OCI-LY3 (cell line): ENCODE measurements at regions not wholly inside any gene's neighbourhood (a gene's known extent, or its start where the extent isn't known, plus 50 kb on each side); places are given as distances from the start of the nearest gene placed in this dataset.

Source experiments
- H2AFZ ChIP-seq: fragments of 200-600, 300-600 bp; shearing (Covaris generic); 2 replicates; pipeline ENCODE4 v1.6.0; 2014; ENCODE audit warnings: antibody characterized with exemption, low read depth, low read length
- H3K27ac ChIP-seq: fragments of 200-600, 300-600 bp; sonication (generic); 2 replicates; pipeline ENCODE4 v1.5.1; 2014; ENCODE audit warnings: mild to moderate bottlenecking, low read length, moderate library complexity, mixed read lengths
- H3K27me3 ChIP-seq: fragments of 200-600, 300-600 bp; sonication (generic); 2 replicates; pipeline ENCODE4 v1.6.1; 2014; ENCODE audit warnings: low read depth, low read length, mixed read lengths
- H3K36me3 ChIP-seq: fragments of 200-600, 300-600 bp; sonication (generic); replicated peaks from 2 replicates; pipeline ENCODE3; 2014; ENCODE audit warnings: low read depth, low read length, mixed read lengths
- H3K4me1 ChIP-seq: fragments of 300-600, 200-600 bp; sonication (generic); 2 replicates; pipeline ENCODE4 v1.6.1; 2014; ENCODE audit warnings: low read length, mixed read lengths
- H3K4me2 ChIP-seq: fragments of 200-600, 300-600 bp; sonication (generic); 2 replicates; pipeline ENCODE4 v1.6.1; 2014; ENCODE audit warnings: low read length, mixed read lengths
- H3K4me3 ChIP-seq: fragments of 300-600, 200-600 bp; sonication (generic); 2 replicates; pipeline ENCODE4 v1.5.1; 2014; ENCODE audit warnings: antibody characterized with exemption, mild to moderate bottlenecking, low read length, moderate library complexity
- H3K79me2 ChIP-seq: fragments of 300-600, 200-600 bp; shearing (Covaris generic); 2 replicates; pipeline ENCODE4 v1.6.1; 2014; ENCODE audit warnings: mild to moderate bottlenecking, low read length, mixed read lengths
- H3K9ac ChIP-seq: fragments of 300-600, 200-600 bp; shearing (Covaris generic); 2 replicates; pipeline ENCODE4 v1.6.0; 2014; ENCODE audit warnings: mild to moderate bottlenecking, low read length, moderate library complexity
- H3K9me3 ChIP-seq: fragments of 200-600, 300-600 bp; shearing (Covaris generic); 2 replicates; pipeline ENCODE4 v1.6.1; 2014; ENCODE audit warnings: low read length, mixed read lengths; ENCODE audit not compliant: insufficient read depth
- H4K20me1 ChIP-seq: fragments of 200-600, 300-600 bp; sonication (generic); 2 replicates; pipeline ENCODE4 v1.6.1; 2016; ENCODE audit warnings: low read length, mixed read lengths; ENCODE audit not compliant: insufficient read depth
- CTCF ChIP-seq: fragments of 200-600, 300-600 bp; sonication (generic); IDR thresholded peaks from 2 replicates; pipeline ENCODE4 v1.5.1; 2014; ENCODE audit warnings: antibody characterized with exemption, low read length, low read depth
- EZH2phosphoT487 ChIP-seq: fragments of 200-600 bp; shearing (Covaris generic); IDR thresholded peaks from 2 replicates; pipeline ENCODE4 v1.6.1; 2018; ENCODE audit warnings: antibody characterized with exemption, mixed run types, low read depth

DNA sequence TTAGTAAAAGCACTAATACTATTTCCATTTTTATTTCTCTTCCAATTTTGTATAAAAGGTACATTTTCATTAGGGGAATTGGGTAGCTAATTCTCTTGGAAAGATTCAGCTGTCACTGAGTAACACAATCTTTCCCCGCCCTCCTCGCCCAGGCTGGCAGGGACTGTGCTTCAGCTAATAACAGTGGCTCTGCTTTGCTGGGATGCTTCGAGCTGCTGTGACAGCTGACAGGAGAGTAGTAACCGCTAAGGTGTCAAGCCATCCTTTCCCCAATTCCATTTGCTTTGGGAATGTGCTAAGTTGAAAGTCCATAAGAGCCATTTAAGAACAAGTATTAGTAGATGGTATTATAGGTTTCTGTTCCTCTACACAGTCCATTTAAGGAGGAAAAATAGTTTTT lies 106.7 kb upstream of the NRIP1 start:
- H4K20me1 ChIP-seq: no peaks in the 10 kb centered on the region
- no peak overlapping the region for H3K27ac ChIP-seq
- no peaks in the 10 kb centered on the region for H3K36me3 ChIP-seq
- H3K4me3 ChIP-seq: no peak overlapping the region
- no peaks in the 10 kb centered on the region for H3K79me2 ChIP-seq
- no peaks in the 10 kb centered on the region for H3K9me3 ChIP-seq
- TF ChIP-seq EZH2phosphoT487 (no peak), CTCF (no peak)
- no peak overlapping the region for H2AFZ ChIP-seq
- H3K4me2 ChIP-seq: no peak overlapping the region
- peaks cover 4% of the 10 kb centered on the region; the same call in 1 of the 2 replicates for H3K27me3 ChIP-seq
- H3K9ac ChIP-seq: no peak overlapping the region
- H3K4me1 ChIP-seq: no peaks in the 10 kb centered on the region

DNA sequence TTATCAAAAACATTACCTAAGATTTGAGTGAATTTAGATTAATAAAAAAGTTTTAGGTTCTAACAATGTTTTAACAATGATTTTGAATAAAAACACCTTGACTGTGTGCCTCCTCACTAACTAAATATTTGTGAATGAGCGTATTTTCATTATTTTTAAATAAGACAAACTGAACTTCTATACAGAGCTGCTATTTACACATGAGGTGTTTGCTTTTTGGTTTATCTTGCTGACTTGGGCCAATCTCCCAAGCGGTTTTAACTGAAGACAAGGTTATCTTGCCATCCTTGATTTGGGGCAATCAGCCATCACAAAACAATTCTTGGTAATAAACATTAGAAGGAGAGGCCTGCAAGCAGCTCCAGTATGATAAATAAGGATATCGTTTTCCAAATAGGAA lies 108.2 kb upstream of the NRIP1 start:
- Histone ChIP-seq H3K9ac (no peak overlapping the region), H3K79me2 (no peaks in the 10 kb centered on the region), H3K27me3 (peaks cover 4% of the 10 kb centered on the region; the same call in 1 of the 2 replicates), H4K20me1 (no peaks in the 10 kb centered on the region), H3K4me2 (no peak overlapping the region), H3K27ac (no peak overlapping the region), H2AFZ (no peak overlapping the region), H3K4me1 (no peaks in the 10 kb centered on the region), H3K4me3 (no peak overlapping the region), H3K36me3 (no peaks in the 10 kb centered on the region), H3K9me3 (no peaks in the 10 kb centered on the region)
- TF ChIP-seq EZH2phosphoT487 (no peak), CTCF (no peak)

- Histone ChIP-seq H3K36me3 (no peaks in the 10 kb centered on the region), H3K9ac (no peak overlapping the region), H3K4me2 (no peak overlapping the region), H3K4me1 (no peaks in the 10 kb centered on the region), H3K4me3 (no peak overlapping the region), H3K79me2 (no peaks in the 10 kb centered on the region), H3K9me3 (no peaks in the 10 kb centered on the region), H4K20me1 (no peaks in the 10 kb centered on the region), H2AFZ (no peak overlapping the region), H3K27ac (no peak overlapping the region), H3K27me3 (peaks cover 4% of the 10 kb centered on the region; the same call in 1 of the 2 replicates)
- TF ChIP-seq EZH2phosphoT487 (no peak), CTCF (no peak)
Observed at GRCh38 chr21:15174923-15175322, 110.1 kb upstream of the NRIP1 start.

DNA sequence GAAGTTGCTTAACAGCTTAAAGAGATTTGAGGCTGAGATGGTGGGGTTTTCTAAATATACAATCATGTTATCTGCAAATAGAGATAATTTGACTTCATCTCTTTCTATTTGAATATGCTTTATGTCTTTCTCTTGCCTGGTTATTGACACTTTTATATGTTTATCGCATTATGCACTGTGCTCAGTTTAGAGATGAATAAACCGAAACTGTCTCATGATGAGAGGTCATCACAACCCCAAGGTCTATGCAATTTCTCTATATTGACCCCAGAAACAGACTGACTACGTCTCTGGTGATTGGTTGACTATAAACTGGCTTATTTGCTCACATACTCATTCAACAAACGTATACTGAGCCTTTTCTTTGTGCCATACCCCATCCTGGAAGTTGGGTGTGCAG lies 117.9 kb upstream of the NRIP1 start:
- no peaks in the 10 kb centered on the region for H3K9me3 ChIP-seq
- H3K27me3 ChIP-seq: no peaks in the 10 kb centered on the region

More for the DNA sequence above, 117.9 kb upstream of the NRIP1 start:
- no peak overlapping the region for H3K4me2 ChIP-seq
- H3K36me3 ChIP-seq: no peaks in the 10 kb centered on the region
- TF ChIP-seq CTCF (no peak), EZH2phosphoT487 (no peak)
- no peaks in the 10 kb centered on the region for H3K79me2 ChIP-seq
- no peak overlapping the region for H3K27ac ChIP-seq
- no peak overlapping the region for H3K4me3 ChIP-seq
- H2AFZ ChIP-seq: no peak overlapping the region
- H3K4me1 ChIP-seq: no peaks in the 10 kb centered on the region
- no peaks in the 10 kb centered on the region for H4K20me1 ChIP-seq
- no peak overlapping the region for H3K9ac ChIP-seq
